HFF-Myc (cell line): ENCODE measurements at regions not wholly inside any gene's neighbourhood (a gene's known extent, or its start where the extent isn't known, plus 50 kb on each side); places are given as distances from the start of the nearest gene placed in this dataset.

Experiments
- DNase-seq: peaks from one replicate; pipeline ENCODE4 v3.0.0-alpha.2; 2011; ENCODE audit warnings: low read depth; ENCODE audit errors: extremely low read depth
- H3K4me3 ChIP-seq: replicated peaks from 2 replicates; pipeline ENCODE4 v1.5.1; 2011; ENCODE audit warnings: low read depth, mild to moderate bottlenecking, control low read depth, low read length
- CTCF ChIP-seq: IDR thresholded peaks from 2 replicates; pipeline ENCODE4 v1.5.1; 2012; ENCODE audit warnings: mild to moderate bottlenecking, low read depth, low read length, control low read depth; ENCODE audit errors: missing control alignments

GRCh38 chr2:176504440-176504839 lies 235.2 kb downstream of the MTX2 start:
- no peak for DNase-seq
- no peak overlapping the region for H3K4me3 ChIP-seq
- TF ChIP-seq CTCF = no peak

GRCh38 chr2:176507786-176508185 lies 238.5 kb downstream of the MTX2 start:
- TF ChIP-seq CTCF = no peak
- H3K4me3 ChIP-seq = no peak overlapping the region
- DNase-seq = no peak

GRCh38 chr2:176508374-176508773 lies 239.1 kb downstream of the MTX2 start:
- no peak for DNase-seq
- H3K4me3 ChIP-seq = no peak overlapping the region
- no peak for TF ChIP-seq CTCF

DNA sequence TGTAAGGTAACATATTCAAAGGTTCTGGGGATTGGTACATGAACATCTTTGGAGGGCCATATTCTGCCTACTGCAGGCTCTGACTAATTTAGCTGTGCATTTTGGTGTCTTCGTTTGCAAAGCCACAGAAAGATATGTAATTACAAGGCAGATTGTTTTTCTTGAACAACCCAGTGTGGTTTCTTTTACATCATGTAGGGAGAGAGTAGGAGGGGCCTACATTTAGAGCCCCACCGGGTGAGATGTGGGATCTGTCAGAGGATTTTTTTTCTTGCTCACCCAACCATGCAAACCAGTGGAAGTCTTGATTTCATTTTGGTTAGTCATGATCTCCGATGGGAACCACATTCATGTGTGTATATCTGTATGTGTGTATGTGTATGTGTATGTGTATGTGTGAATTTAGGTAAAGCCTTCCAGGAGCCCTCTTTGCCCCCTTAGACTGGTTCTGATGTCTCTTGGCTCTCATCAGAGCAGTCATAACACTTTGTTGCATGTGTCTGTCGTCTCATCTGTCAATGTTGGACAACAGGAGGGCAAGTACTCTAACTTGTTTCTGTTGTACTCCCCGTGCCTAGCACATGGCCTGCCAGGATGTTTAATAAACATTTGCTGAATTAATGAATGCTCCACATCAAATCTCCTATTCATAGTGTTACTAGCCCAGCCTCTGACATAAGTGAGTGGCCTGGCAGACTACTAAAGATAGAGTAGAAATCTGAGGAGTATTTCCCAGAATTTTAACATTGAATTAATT lies 239.9 kb downstream of the MTX2 start:
- no peak overlapping the region for H3K4me3 ChIP-seq
- no peak for TF ChIP-seq CTCF
- DNase-seq = no peak

DNA sequence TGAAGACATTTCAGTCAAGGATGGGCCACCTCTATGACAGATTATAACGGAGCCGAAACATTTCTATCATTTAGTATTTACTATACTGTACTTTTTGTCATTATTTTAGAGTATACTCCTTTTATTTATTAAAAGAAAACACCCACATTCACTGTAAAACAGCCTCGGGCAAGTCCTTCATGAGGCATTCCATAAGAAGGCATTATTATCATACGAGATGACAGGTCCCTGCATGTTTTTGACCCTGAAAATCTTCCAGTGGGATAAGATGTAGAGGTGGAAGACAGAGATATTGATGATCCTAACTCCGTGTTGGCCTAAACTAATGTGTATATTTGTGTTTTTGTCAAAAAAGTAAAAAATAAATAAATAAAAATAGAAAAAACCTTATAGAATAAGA lies 245.0 kb downstream of the MTX2 start:
- no peak for TF ChIP-seq CTCF
- no peak overlapping the region for H3K4me3 ChIP-seq
- no peak for DNase-seq

DNA sequence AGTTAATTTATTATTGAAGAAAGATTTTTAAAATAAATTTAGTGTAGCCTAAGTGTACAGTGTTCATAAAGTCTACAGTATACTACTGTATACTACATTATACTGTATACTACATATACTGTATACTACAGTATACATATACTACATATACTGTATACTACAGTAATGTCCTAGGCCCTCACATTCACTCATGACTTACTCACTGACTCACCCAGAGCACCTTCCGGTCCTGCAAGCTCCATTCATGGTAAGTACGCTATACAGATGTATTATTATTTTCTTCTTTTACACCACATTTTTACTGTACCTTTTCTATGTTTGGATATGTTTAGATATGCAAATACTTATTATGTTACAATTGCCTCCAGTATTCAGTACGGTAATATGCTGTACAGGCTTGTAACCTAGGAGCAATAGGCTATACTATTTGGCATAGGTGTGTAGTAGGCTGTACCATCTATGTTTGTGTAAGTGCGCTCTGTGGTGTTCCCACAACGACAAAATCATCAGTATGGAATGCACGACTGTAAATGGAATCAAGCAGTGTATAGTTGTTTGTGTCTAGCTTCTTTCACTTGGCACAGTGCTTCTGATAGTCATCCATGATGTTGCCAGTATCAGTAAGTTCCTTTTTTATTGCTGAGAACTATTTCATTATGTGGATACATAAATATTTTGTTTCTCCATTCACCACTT lies 245.7 kb downstream of the MTX2 start:
- no peak for TF ChIP-seq CTCF
- no peak overlapping the region for H3K4me3 ChIP-seq
- no peak for DNase-seq
